Erythroblast (primary cell): ENCODE measurements at regions not wholly inside any gene's neighbourhood (a gene's known extent, or its start where the extent isn't known, plus 50 kb on each side); places are given as distances from the start of the nearest gene placed in this dataset.

Experiments used
- GATA1 ChIP-seq: IDR thresholded peaks from 2 replicates; pipeline ENCODE4 v1.6.1; 2011; ENCODE audit warnings: low read depth, mild to moderate bottlenecking, control low read depth, low read length, moderate library complexity
- POLR2A ChIP-seq: IDR thresholded peaks from 2 replicates; pipeline ENCODE4 v1.6.1; 2011; ENCODE audit warnings: mild to moderate bottlenecking, low read length

DNA sequence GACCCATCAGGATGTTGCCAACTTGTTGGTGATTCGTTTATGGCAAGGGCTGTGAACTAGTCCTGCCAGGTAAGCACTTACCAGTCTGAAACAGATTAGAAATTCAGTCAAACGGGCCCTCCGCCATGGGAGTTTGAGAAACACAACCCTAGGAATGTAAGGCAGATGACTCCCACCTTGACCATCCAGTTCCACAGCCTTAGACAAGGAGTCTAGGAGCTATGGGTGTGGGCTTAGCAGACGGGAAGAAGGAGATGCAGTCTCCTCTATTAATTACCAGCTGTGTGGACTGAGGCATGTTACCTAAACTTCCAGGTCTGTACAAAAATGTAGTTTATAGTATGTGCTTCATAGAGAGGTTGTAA is 319.4 kb upstream of the NCKAP5 start:
- TF ChIP-seq POLR2A: no peak
- no peak for TF ChIP-seq GATA1
